HFF-Myc (cell line): ENCODE measurements at regions not wholly inside any gene's neighbourhood (a gene's known extent, or its start where the extent isn't known, plus 50 kb on each side); places are given as distances from the start of the nearest gene placed in this dataset.

Experiments
- DNase-seq: peaks from one replicate; pipeline ENCODE4 v3.0.0-alpha.2; 2011; ENCODE audit warnings: low read depth; ENCODE audit errors: extremely low read depth
- H3K4me3 ChIP-seq: replicated peaks from 2 replicates; pipeline ENCODE4 v1.5.1; 2011; ENCODE audit warnings: low read depth, mild to moderate bottlenecking, control low read depth, low read length
- CTCF ChIP-seq: IDR thresholded peaks from 2 replicates; pipeline ENCODE4 v1.5.1; 2012; ENCODE audit warnings: mild to moderate bottlenecking, low read depth, low read length, control low read depth; ENCODE audit errors: missing control alignments

DNA sequence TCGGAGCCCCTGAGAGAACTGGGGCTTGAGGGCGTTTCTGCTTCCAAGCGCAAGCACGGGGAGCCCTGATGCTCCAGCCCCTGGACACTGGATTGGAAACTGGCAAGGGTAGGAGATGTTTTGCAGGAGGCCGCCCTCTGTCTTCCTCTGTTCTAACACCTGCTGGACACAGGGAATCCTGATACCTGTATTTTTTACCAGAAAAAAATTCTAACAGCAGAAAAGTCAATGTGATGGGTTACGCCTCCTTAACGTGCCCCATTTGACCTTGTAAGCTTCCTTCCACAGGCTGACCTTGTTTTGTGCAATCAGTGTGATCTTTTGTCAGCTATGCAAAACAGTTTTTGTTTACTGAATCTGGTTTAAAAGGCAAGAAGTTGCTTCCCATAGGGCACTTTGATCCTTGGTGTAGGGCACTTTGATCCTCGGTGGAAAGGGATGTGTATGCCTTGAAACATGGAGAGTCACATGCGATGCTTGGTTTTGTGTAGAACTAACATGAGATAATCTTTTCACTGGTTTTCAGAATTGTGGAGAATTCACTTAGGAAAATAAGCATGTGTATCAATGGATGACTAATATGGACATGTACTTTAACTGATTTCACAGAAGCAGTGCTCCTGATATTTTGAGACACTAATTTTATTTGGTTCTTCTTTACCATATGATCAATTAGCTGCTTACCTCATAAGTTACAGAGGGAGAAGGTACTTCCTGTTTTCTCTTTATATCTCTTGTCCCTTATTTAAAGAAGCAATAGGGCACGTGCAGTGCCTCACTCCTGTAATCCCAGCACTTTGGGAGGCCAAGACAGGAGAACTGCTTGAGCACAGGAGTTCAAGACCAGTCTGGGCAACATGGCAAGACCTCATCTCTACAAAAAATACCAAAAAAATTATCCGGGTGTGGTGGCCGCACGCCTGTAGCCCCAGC, 59.9 kb upstream of the MAP3K4 start:
- TF ChIP-seq CTCF = no peak
- no peak for DNase-seq
- H3K4me3 ChIP-seq = peak overlapping the region; percentile 41

DNA sequence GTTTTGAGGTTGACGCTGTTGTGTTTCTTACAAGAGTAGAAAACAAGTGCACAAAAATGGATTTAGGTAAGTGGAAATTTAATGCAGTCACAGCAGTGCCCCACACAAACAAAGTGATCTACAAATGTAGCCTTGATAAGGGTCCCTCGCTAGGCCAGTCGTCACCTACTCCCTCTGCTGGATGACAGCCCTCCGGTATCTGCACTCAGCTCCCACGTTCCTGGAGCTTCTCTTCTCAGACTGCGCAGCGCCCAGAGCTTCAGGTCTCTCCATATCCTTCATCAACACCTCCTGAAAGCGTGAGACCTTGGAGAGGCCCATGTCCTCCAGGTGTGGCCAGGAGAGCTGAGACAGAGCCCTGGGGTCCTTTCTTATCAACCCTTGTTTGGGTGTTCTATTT, 58.3 kb upstream of the MAP3K4 start:
- DNase-seq = no peak
- peak; percentile 4 for TF ChIP-seq CTCF

DNA sequence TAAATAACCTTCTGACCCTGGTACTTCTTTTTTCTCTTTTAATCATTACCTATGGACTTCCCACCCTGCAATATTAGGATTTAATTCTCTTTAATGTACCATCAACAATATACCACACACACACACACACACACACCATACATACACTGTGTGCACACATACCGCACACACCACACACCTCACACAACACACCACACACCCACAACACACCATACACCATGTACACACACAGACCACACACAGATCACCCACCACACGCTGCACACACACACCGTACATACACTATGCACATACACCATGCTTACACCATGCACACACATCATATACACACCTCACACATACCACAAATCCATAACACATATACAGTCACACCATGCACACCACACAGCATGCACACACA, 57.4 kb upstream of the MAP3K4 start:
- DNase-seq = no peak
- TF ChIP-seq CTCF = no peak
- no peak overlapping the region for H3K4me3 ChIP-seq

More for the DNA sequence above, 58.3 kb upstream of the MAP3K4 start:
- no peak overlapping the region for H3K4me3 ChIP-seq

DNA sequence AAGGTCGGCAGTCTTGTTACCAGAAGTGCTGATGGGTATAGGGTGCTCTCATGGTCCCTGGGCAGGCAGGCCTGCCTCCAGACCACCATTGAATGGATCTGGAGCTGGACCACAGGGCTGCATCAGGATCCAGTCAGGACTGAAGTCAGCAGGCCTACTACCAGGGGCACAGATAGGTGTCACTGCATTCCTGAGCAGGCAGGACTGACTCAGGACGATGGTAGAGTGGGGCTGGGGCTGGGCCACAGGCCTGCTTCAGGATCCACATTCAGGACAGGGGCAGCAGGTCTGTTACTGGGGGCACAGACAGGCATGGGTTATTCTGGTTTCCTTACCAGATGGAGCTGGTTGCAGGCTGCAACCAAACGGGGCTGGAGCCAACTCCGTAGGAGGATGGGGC, 51.4 kb upstream of the MAP3K4 start:
- DNase-seq = no peak

More for the DNA sequence above, 51.4 kb upstream of the MAP3K4 start:
- no peak overlapping the region for H3K4me3 ChIP-seq
- TF ChIP-seq CTCF = no peak
